ENCODE measurements at regions not wholly inside any gene's neighbourhood (a gene's known extent, or its start where the extent isn't known, plus 50 kb on each side); places are given as distances from the start of the nearest gene placed in this dataset.

- no peak overlapping the region for H3K4ac ChIP-seq (ENCODE audit: low read depth, low read length)
- H3K79me2 ChIP-seq (ENCODE audit: insufficient read depth, low read length), result no peaks in the 10 kb centered on the region
- no peak overlapping the region for H2BK20ac ChIP-seq (ENCODE audit: low read depth, low read length, poor library complexity, severe bottlenecking)
- H3T11ph ChIP-seq (ENCODE audit: low read length), result no peak overlapping the region
- no peaks in the 10 kb centered on the region for H3K9me3 ChIP-seq (ENCODE audit: control insufficient read depth, low read depth, low read length)
- no peak overlapping the region for H3K4me2 ChIP-seq (ENCODE audit: insufficient read depth, insufficient read length, low read length)
- H3K27me3 ChIP-seq (ENCODE audit: insufficient read depth, low read length), result no peaks in the 10 kb centered on the region
- WGBS (ENCODE audit: extremely low coverage, insufficient read length, low lambda C conversion rate), result no CpG with 5 or more reads among the region's 2 CpGs
- H2BK120ac ChIP-seq (ENCODE audit: low read depth, low read length, poor library complexity, severe bottlenecking), result no peak overlapping the region
- Mint-ChIP-seq H3K27me3 (ENCODE audit: low read depth) (no peaks in the 10 kb centered on the region), H3K4me1 (no peaks in the 10 kb centered on the region), H3K36me3 (ENCODE audit: insufficient read depth in 1 of 3, low read depth in 3 of 3) (no peaks in the 10 kb centered on the region), H3K27ac (no peak overlapping the region), H3K4me3 (no peak overlapping the region), H3K9me3 (no peaks in the 10 kb centered on the region)
- H4K8ac ChIP-seq (replicated peaks; ENCODE audit: insufficient read length, low read depth, low read length), result no peak overlapping the region
- no peak overlapping the region for H3K14ac ChIP-seq (ENCODE audit: insufficient read depth, low read length)
- H3K4me1 ChIP-seq (ENCODE audit: insufficient read depth, low read length), result no peaks in the 10 kb centered on the region
- H3K79me1 ChIP-seq (ENCODE audit: insufficient read depth, low read depth, low read length, poor library complexity, severe bottlenecking), result no peaks in the 10 kb centered on the region
- H4K91ac ChIP-seq (ENCODE audit: insufficient read length, low read depth, low read length), result no peak overlapping the region
- H3K23me2 ChIP-seq (ENCODE audit: insufficient read length, low read depth, low read length, poor library complexity, severe bottlenecking), result no peaks in the 10 kb centered on the region
- no peak overlapping the region for H2BK12ac ChIP-seq (ENCODE audit: insufficient read length, low read depth, low read length)
- H2AFZ ChIP-seq (ENCODE audit: low read length), result no peak overlapping the region
- no peak for TF ChIP-seq CTCF (conservative IDR thresholded peaks at IDR 0.05)
- H2BK5ac ChIP-seq (ENCODE audit: insufficient read length, low read length), result no peak overlapping the region
- no peak overlapping the region for H3K27ac ChIP-seq (ENCODE audit: insufficient read length, low read depth, low read length)
- no peak for DNase-seq
- H2BK15ac ChIP-seq (ENCODE audit: low read depth, low read length), result no peak overlapping the region
- no peak overlapping the region for H3K23ac ChIP-seq (ENCODE audit: insufficient read length, low read depth, low read length)
- H4K20me1 ChIP-seq (ENCODE audit: control insufficient read depth, insufficient read depth, insufficient read length), result no peaks in the 10 kb centered on the region
- H3K18ac ChIP-seq (ENCODE audit: insufficient read length, low read depth, low read length), result no peak overlapping the region
- H3K56ac ChIP-seq (ENCODE audit: insufficient read length, low read depth, low read length), result no peak overlapping the region
- H4K5ac ChIP-seq (ENCODE audit: insufficient read length, low read depth, low read length), result no peak overlapping the region
- H3K9ac ChIP-seq (ENCODE audit: extremely low read depth, insufficient read length, low read length), result no peak overlapping the region
- no peak overlapping the region for H2AK5ac ChIP-seq (ENCODE audit: insufficient read length, low read length)
Observed at GRCh38 chr6:153207006-153207405, 75.9 kb upstream of the RGS17 start.
